OCI-LY7 (cell line): ENCODE measurements at regions not wholly inside any gene's neighbourhood (a gene's known extent, or its start where the extent isn't known, plus 50 kb on each side); places are given as distances from the start of the nearest gene placed in this dataset.
A peak's percentile ranks its signal among the peaks of the same experiment; 100 is the strongest.

Source experiments
- BruUV-seq: library from RNA; stranded (reverse); fragments of 400-500 nt; replicated peaks from 2 replicates; lab custom pipeline; 2021; lab: Mats Ljungman, UMichigan
- CTCF ChIA-PET: fragments of 300-600 bp; sonication (Branson Sonifier 250); formaldehyde crosslinking; loops from one replicate; lab custom pipeline; 2022; ENCODE audit warnings: antibody characterized with exemption; ENCODE audit not compliant: unreplicated experiment; lab: Charles Lee
- POLR2A ChIA-PET: fragments of 300-600 bp; sonication (Branson Sonifier 250); formaldehyde crosslinking; loops from one replicate; lab custom pipeline; 2022; ENCODE audit warnings: antibody characterized with exemption; lab: Charles Lee
- DNase-seq: peaks from one replicate; pipeline ENCODE4 v3.0.0-alpha.2; 2015; ENCODE audit warnings: low spot score
- H2AFZ ChIP-seq: fragments of 200-600 bp; sonication (generic), shearing (Covaris generic); 2 replicates; pipeline ENCODE4 v1.6.1; 2014; ENCODE audit warnings: mild to moderate bottlenecking, antibody characterized with exemption, low read length, moderate library complexity
- H3K27ac ChIP-seq: fragments of 200-600 bp; sonication (generic); 2 replicates; pipeline ENCODE4 v1.5.1; 2014; ENCODE audit warnings: mixed run types, low read depth, mild to moderate bottlenecking, moderate library complexity, low read length, inconsistent platforms; ENCODE audit not compliant: poor library complexity, severe bottlenecking
- H3K36me3 ChIP-seq: fragments of 200-600 bp; sonication (generic); 2 replicates; pipeline ENCODE4 v1.6.1; 2014; ENCODE audit warnings: mild to moderate bottlenecking, antibody characterized with exemption, low read length, moderate library complexity, mixed read lengths; ENCODE audit not compliant: insufficient read depth
- H3K4me1 ChIP-seq: fragments of 200-600 bp; sonication (generic); 2 replicates; pipeline ENCODE4 v1.5.1; 2014; ENCODE audit warnings: mild to moderate bottlenecking, low read length; ENCODE audit not compliant: insufficient read depth, poor library complexity, severe bottlenecking
- H3K4me2 ChIP-seq: fragments of 200-600 bp; sonication (generic); 2 replicates; pipeline ENCODE4 v1.6.1; 2014; ENCODE audit warnings: mild to moderate bottlenecking, low read length
- H3K4me3 ChIP-seq: fragments of 200-600 bp; sonication (generic); 2 replicates; pipeline ENCODE4 v1.5.1; 2014; ENCODE audit warnings: mild to moderate bottlenecking, low read depth, low read length; ENCODE audit not compliant: poor library complexity, severe bottlenecking
- H3K79me2 ChIP-seq: fragments of 200-600 bp; sonication (generic); 2 replicates; pipeline ENCODE4 v1.6.1; 2016; ENCODE audit warnings: low read depth, mild to moderate bottlenecking, low read length, moderate library complexity, mixed read lengths; ENCODE audit not compliant: insufficient read depth
- H3K9me2 ChIP-seq: fragments of 200-600 bp; sonication (generic); 2 replicates; pipeline ENCODE4 v1.6.1; 2016; ENCODE audit warnings: mild to moderate bottlenecking, low read length, mixed read lengths; ENCODE audit not compliant: insufficient read depth
- H3K9me3 ChIP-seq: fragments of 200-600 bp; sonication (generic); 2 replicates; pipeline ENCODE4 v1.6.1; 2014; ENCODE audit warnings: mild to moderate bottlenecking, mixed run types, low read length, mixed read lengths
- H4K20me1 ChIP-seq: fragments of 200-600 bp; sonication (generic); 2 replicates; pipeline ENCODE4 v1.6.1; 2014; ENCODE audit warnings: mild to moderate bottlenecking, antibody characterized with exemption, low read length, moderate library complexity, mixed read lengths; ENCODE audit not compliant: insufficient read depth
- CTCF ChIP-seq: fragments of 200-600 bp; sonication (generic); conservative IDR thresholded peaks from 2 replicates; pipeline ENCODE4 v1.5.1; 2014; ENCODE audit warnings: mild to moderate bottlenecking, antibody characterized with exemption, low read length, moderate library complexity, mixed read lengths
- EZH2phosphoT487 ChIP-seq: fragments of 200-600 bp; sonication (generic); IDR thresholded peaks from 2 replicates; pipeline ENCODE4 v1.6.1; 2018; ENCODE audit warnings: low read depth, borderline replicate concordance, mild to moderate bottlenecking, mixed run types, antibody characterized with exemption, low read length, moderate library complexity, mixed read lengths
- intact Hi-C: fragments of 100-400 bp; cut with micrococcal nuclease; formaldehyde crosslinking; loops from one replicate; pipeline ENCODE4 v1.10.0; 2022; ENCODE audit not compliant: unreplicated experiment

GRCh38 chr14:43900173-43900655 is 606.9 kb downstream of the FSCB start:
- H3K4me3 ChIP-seq: no peak overlapping the region
- TF ChIP-seq CTCF: no peak
- TF ChIP-seq EZH2phosphoT487: no peak
- ChIA-PET CTCF (no interaction called here), POLR2A (no interaction called here)
- H3K27ac ChIP-seq: no peak overlapping the region
- no peaks in the 10 kb centered on the region for H3K36me3 ChIP-seq
- no peaks in the 10 kb centered on the region for H3K4me1 ChIP-seq
- BruUV-seq: no TSS peak
- intact Hi-C loops: no loop called here
- no peaks in the 10 kb centered on the region for H4K20me1 ChIP-seq
- DNase-seq: no peak
- H3K9me2 ChIP-seq: no peaks in the 10 kb centered on the region
- H3K79me2 ChIP-seq: no peaks in the 10 kb centered on the region
- no peak overlapping the region for H3K4me2 ChIP-seq
- H3K9me3 ChIP-seq: no peaks in the 10 kb centered on the region
- no peak overlapping the region for H2AFZ ChIP-seq

GRCh38 chr14:43898687-43899086 is 608.4 kb downstream of the FSCB start:
- DNase-seq: no peak
- CTCF ChIA-PET: no interaction called here
- no peaks in the 10 kb centered on the region for H3K9me2 ChIP-seq
- intact Hi-C loops: no loop called here
- no peaks in the 10 kb centered on the region for H3K4me1 ChIP-seq
- H3K4me3 ChIP-seq: no peak overlapping the region
- no peak overlapping the region for H2AFZ ChIP-seq
- no peaks in the 10 kb centered on the region for H4K20me1 ChIP-seq
- no peaks in the 10 kb centered on the region for H3K9me3 ChIP-seq
- TF ChIP-seq CTCF (0 out of 2 replicates have a peak, but pooled peaks have one; percentile 21), EZH2phosphoT487 (no peak)
- H3K4me2 ChIP-seq: no peak overlapping the region
- no TSS peak for BruUV-seq
- H3K27ac ChIP-seq: no peak overlapping the region
- H3K79me2 ChIP-seq: no peaks in the 10 kb centered on the region
- H3K36me3 ChIP-seq: no peaks in the 10 kb centered on the region
- POLR2A ChIA-PET: no interaction called here

- Histone ChIP-seq H2AFZ (no peak overlapping the region), H3K27ac (no peak overlapping the region), H3K4me3 (no peak overlapping the region), H4K20me1 (no peaks in the 10 kb centered on the region), H3K4me1 (no peaks in the 10 kb centered on the region), H3K9me2 (no peaks in the 10 kb centered on the region), H3K4me2 (no peak overlapping the region), H3K9me3 (no peaks in the 10 kb centered on the region), H3K79me2 (no peaks in the 10 kb centered on the region), H3K36me3 (no peaks in the 10 kb centered on the region)
- ChIA-PET CTCF (no interaction called here), POLR2A (interaction anchor here (0.5 kb wide), 1 partner anchor 26 kb away, joined by 5 read pairs; no protein-coding TSS in a partner anchor)
- intact Hi-C loops: no loop called here
- TF ChIP-seq EZH2phosphoT487 (no peak), CTCF (no peak)
- no TSS peak for BruUV-seq
- no peak for DNase-seq
Observed at GRCh38 chr14:43896044-43896443, 611.0 kb downstream of the FSCB start.
